Adipocyte (in vitro differentiated cells): ENCODE measurements at regions not wholly inside any gene's neighbourhood (a gene's known extent, or its start where the extent isn't known, plus 50 kb on each side); places are given as distances from the start of the nearest gene placed in this dataset.

Source experiments
- DNase-seq: peaks from one replicate; pipeline ENCODE4 v3.0.0-alpha.2; 2015; ENCODE audit warnings: low read depth
- H3K27me3 ChIP-seq: replicated peaks from 2 replicates; pipeline ENCODE4 v1.7.0; 2013; ENCODE audit warnings: mild to moderate bottlenecking, low read length, moderate library complexity; ENCODE audit not compliant: control insufficient read depth, insufficient read depth
- H3K36me3 ChIP-seq: 2 replicates; pipeline ENCODE4 v1.7.0; 2013; ENCODE audit warnings: low read length, mild to moderate bottlenecking, moderate library complexity; ENCODE audit not compliant: control insufficient read depth, insufficient read depth, severe bottlenecking
- H3K4me1 ChIP-seq: 2 replicates; pipeline ENCODE4 v1.7.0; 2013; ENCODE audit warnings: mild to moderate bottlenecking, low read length, moderate library complexity; ENCODE audit not compliant: control insufficient read depth, insufficient read depth
- H3K4me3 ChIP-seq: 2 replicates; pipeline ENCODE4 v1.7.0; 2013; ENCODE audit warnings: mild to moderate bottlenecking, low read length, moderate library complexity
- H3K9ac ChIP-seq: 2 replicates; pipeline ENCODE4 v1.7.0; 2013; ENCODE audit warnings: mild to moderate bottlenecking, low read length, moderate library complexity
- H3K9me3 ChIP-seq: 2 replicates; pipeline ENCODE4 v1.7.0; 2013; ENCODE audit warnings: mild to moderate bottlenecking, low read length, moderate library complexity; ENCODE audit not compliant: control insufficient read depth

DNA sequence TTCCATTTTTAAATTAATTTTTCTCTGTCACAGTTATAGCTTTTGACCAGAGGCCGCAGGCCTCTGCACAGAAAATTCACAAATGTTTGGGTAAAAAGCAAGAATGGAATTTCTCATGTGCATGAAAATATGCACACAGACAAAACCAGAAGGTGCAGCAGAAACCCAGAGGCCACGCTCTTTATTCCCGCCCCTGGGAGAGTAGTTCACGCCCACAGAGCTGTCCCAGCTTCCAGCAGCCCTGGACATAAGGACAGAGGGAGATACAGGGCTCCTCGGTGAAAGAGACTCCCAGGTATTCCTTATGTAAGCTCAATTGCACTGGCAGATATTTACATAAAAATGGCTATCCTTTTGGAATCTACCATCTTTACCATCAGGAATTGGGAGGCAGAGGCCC lies 245.2 kb upstream of the NFE2L3 start:
- Histone ChIP-seq H3K4me3 (no peak overlapping the region), H3K4me1 (no peaks in the 10 kb centered on the region), H3K9me3 (no peaks in the 10 kb centered on the region), H3K9ac (no peak overlapping the region), H3K27me3 (peaks cover 12% of the 10 kb centered on the region), H3K36me3 (no peaks in the 10 kb centered on the region)
- no peak for DNase-seq

DNA sequence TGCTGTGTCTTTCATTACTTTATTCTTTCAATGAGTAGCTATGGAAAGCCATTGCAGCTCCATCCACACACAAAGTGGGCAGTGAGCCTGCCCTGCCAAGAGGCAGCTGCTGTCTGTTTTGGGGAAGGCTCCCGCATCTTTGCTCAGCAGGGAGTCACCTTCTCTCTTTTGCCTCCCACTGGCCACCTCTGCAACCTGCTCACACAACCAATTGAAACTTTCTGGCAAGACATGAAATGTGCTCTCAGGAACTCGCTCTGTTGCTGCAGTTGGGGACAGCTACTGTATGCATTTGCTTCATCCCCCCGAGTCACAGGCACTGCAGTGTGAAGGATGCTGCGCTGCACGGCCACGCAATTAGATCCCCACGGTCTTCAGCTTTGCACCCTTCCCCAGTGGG lies 244.8 kb upstream of the NFE2L3 start:
- no peaks in the 10 kb centered on the region for H3K9me3 ChIP-seq
- H3K4me3 ChIP-seq: no peak overlapping the region
- DNase-seq: no peak
- peaks cover 12% of the 10 kb centered on the region for H3K27me3 ChIP-seq
- H3K36me3 ChIP-seq: no peaks in the 10 kb centered on the region
- H3K9ac ChIP-seq: no peak overlapping the region
- H3K4me1 ChIP-seq: no peaks in the 10 kb centered on the region

DNA sequence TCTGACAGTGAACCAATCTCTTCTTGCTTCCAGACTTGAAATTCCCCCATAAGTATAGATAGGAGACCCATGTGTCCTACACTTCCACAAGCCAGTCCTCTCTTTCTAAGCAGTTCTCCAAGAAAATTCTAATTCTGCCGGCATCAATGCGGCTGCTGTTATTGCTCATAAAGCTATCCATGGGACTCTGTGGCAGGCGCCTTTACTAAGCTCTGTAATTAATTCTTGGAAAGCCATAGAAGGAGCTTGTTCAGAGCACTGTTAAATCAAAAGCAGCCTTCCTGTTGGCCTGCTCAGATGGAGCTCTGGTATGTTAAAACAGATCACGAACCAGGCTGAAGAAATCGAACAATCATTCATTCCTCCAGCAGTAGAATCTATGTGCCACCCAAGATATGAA lies 244.3 kb upstream of the NFE2L3 start:
- no peaks in the 10 kb centered on the region for H3K4me1 ChIP-seq
- H3K27me3 ChIP-seq: peaks cover 12% of the 10 kb centered on the region
- H3K36me3 ChIP-seq: no peaks in the 10 kb centered on the region
- H3K9ac ChIP-seq: no peak overlapping the region
- H3K4me3 ChIP-seq: no peak overlapping the region
- DNase-seq: no peak
- no peaks in the 10 kb centered on the region for H3K9me3 ChIP-seq

DNA sequence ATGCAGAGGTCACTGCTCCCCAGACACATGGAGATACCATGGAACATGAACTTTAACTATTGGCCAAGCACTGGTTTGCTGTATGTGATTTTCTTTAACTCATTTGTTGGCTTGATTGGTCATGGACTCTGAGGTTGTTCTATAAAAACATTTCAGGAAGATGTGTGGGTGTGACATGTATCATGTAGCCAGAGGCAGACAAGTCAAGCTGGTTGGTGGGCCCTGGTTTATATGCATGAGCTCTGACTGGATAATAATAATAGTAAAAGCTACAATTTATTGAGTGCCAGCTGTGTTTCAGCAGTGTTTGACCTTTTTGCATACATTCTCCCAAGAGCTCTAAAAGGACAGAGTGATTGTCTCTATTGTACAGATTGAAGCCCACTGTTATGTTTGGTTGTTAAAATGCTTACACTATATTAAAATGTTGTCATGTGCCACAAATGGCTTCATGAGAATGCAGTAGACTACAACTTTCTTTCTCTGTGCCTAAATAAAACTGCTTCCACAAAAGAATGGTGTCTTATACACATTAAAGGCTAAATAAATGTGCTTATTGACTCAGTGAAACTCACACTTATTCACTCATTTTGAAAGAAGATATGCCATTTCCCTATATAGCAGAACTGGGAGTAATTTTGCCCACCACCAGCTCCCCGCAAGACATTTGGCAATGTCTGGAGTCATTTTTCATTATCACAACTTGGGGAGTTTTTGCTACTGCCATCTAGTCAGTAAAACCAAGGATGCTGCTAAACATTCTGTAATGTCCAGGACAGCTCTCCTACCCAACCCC lies 243.6 kb upstream of the NFE2L3 start:
- Histone ChIP-seq H3K4me1 (no peaks in the 10 kb centered on the region), H3K9ac (no peak overlapping the region), H3K27me3 (peaks cover 13% of the 10 kb centered on the region), H3K9me3 (no peaks in the 10 kb centered on the region), H3K36me3 (no peaks in the 10 kb centered on the region), H3K4me3 (no peak overlapping the region)
- DNase-seq: no peak

DNA sequence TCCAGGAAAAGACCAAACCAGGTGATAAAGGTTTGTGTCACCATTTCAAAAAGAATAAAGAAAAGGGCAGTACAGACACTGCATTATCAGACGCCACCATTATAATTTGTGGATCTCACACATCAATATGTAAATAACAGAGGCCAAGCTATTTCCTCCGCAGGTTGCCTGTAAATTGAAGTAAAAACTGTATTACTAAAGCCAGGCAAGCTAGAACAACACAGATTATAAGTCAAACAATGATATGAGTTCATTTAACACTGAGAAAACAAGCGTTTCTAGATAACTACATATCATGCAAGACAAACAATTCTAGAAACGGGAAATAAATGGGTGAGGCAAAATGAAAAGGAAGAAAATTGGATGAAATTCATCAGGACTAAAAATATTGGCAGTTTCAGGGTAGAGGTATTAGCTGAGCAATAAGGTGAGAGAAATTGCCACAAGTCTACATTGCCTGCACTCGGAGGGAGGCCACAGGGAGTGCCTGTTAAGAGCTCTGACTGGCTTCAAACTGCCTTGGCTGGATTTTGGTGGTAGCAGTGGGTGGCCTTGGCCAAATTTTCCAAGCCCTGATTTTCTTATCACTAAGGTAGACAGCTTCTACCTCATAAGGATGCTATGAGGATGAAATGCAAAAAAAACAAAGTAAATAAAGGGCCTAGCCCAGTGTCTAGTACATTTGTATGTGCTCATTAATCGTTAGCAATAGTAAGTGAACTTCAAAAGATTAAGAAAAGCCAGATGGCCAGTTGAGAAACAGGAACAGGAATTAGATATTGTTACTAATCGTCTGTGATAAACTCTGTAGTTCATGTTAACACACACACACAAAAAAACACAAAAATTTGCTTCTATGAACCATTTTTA lies 240.0 kb upstream of the NFE2L3 start:
- Histone ChIP-seq H3K4me3 (no peak overlapping the region), H3K27me3 (peaks cover 27% of the 10 kb centered on the region), H3K9ac (no peak overlapping the region), H3K9me3 (no peaks in the 10 kb centered on the region), H3K36me3 (no peaks in the 10 kb centered on the region), H3K4me1 (no peaks in the 10 kb centered on the region)
- no peak for DNase-seq

DNA sequence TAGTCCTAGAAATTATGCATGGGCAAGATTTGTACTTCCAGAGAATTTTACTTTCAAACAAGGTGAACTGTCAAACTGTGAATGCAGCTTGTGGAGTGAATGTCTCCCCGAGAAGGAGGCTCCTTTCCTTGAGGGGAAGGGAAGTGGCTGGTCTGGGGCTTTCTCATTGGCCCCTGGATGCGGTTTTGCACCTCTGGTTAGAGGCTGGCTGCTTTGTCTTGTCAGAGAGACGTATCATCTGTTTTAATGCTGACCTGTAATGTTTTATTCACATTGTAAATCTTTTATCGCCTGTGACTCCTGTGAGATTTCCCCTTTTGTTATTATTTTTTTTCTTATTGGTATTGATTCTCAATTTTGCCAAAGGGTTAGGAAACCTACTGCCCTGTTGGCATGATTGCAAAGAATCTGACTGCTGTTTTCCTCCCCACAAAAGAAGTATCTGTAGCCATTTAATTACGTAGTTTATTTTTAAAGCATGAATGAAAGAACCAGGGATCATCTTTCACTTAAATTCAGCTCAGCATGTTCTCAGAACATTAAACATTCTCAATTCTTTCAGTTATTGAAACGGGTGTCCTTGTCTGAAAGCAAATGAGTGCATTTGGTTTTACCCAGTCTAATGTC lies 238.3 kb upstream of the NFE2L3 start:
- H3K4me3 ChIP-seq: no peak overlapping the region
- no peak overlapping the region for H3K9ac ChIP-seq
- no peak for DNase-seq
- H3K36me3 ChIP-seq: no peaks in the 10 kb centered on the region
- H3K9me3 ChIP-seq: peaks cover 12% of the 10 kb centered on the region
- no peaks in the 10 kb centered on the region for H3K4me1 ChIP-seq
- peaks cover 19% of the 10 kb centered on the region for H3K27me3 ChIP-seq

DNA sequence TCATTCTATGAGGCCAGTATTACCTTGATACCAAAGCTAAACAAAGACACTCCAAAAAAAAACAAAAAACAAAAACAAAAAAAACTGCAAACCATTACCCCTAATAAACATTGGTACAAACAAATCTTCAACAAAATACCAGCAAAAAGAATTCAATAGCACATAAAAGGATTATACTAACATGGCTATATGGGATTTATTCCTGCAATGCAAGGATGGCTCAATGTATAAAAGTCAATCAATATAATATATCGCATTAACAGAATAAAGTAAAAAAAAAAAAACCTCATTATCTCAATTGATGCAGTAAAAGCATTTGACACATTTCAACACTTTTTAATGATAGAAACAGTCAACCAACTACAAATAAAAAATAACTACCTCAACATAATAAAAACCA lies 233.3 kb upstream of the NFE2L3 start:
- no peaks in the 10 kb centered on the region for H3K4me1 ChIP-seq
- no peak overlapping the region for H3K9ac ChIP-seq
- no peak overlapping the region for H3K4me3 ChIP-seq
- DNase-seq: no peak
- peaks cover 15% of the 10 kb centered on the region for H3K27me3 ChIP-seq
- H3K9me3 ChIP-seq: peaks cover 19% of the 10 kb centered on the region
- H3K36me3 ChIP-seq: no peaks in the 10 kb centered on the region

DNA sequence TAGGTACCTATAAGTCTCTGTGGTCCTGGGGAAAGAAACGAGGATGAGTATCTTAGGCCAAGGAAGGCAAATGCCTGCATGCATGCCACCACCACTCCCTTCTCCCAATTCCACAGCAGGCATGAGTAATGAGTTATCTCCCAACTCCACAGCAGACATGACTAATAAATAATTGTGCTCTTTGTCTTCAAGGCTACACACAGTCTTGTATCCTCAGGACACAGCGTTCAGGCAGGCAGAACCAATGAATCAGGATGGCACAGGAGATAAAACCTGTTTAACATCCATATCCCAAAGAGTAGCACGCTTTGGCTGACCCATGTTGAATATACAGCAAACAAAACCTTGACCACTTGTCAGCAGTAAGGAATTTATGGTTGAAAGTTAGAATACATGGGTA lies 229.7 kb upstream of the NFE2L3 start:
- no peak for DNase-seq
- Histone ChIP-seq H3K4me1 (peaks cover 3% of the 10 kb centered on the region), H3K4me3 (no peak overlapping the region)

DNA sequence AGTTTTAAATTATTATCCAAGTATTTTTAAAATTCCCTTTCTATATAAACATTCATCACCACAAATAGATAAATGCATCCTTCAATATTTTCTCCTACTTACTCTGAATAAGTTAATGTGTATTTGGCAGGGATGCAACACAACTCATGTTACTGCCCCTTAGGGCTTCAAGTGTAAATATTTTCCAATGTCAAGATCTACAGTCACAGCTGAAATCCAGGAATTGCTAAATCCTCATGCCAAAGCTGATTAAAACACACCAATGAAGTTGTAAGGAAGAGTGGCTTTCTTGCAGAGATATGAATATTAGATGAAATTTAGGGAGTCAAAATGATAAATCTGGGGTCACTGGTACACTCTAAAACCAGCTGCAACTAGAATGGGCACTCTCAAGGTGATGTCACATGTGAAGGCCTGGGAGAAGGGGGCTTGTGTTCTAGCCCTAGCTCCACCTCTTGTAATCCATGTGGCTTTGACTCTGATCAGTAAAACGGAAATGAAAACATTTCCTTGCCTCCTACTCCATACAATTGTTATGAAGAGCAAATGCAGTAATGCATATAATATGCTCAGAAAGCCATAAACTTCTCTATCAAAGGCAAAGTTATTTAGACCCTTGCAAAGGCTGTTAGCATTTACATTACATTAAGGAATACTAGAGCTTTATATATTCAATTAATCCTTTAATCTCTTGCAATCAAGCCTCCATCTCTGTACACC lies 228.1 kb upstream of the NFE2L3 start:
- H3K4me3 ChIP-seq: no peak overlapping the region
- no peak for DNase-seq
- H3K36me3 ChIP-seq: no peaks in the 10 kb centered on the region
- H3K27me3 ChIP-seq: no peaks in the 10 kb centered on the region
- H3K9ac ChIP-seq: no peak overlapping the region
- peaks cover 3% of the 10 kb centered on the region for H3K4me1 ChIP-seq
- peaks cover 6% of the 10 kb centered on the region for H3K9me3 ChIP-seq

More for the DNA sequence above, 229.7 kb upstream of the NFE2L3 start:
- no peaks in the 10 kb centered on the region for H3K36me3 ChIP-seq
- no peaks in the 10 kb centered on the region for H3K27me3 ChIP-seq
- peaks cover 19% of the 10 kb centered on the region for H3K9me3 ChIP-seq
- H3K9ac ChIP-seq: no peak overlapping the region

DNA sequence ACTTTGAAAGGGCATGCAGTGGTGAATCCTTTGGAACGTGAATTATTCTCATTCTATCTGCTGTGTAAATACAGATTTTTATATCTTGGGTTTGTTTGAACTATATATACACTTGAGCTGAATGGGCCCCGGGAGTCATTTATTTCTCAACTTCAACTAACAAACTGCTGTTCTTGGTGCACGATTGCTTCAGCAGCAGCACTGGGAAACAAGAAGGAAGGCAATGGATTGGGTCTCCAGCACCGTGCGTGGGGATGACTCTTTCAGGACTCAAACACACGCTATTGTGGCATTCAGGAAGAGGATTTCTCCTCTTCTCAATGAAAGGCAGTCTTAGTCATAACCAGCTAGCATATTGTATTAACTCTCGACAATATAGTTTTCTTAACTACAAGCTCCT lies 226.0 kb upstream of the NFE2L3 start:
- no peak overlapping the region for H3K4me3 ChIP-seq
- no peak overlapping the region for H3K9ac ChIP-seq
- no peaks in the 10 kb centered on the region for H3K36me3 ChIP-seq
- H3K27me3 ChIP-seq: no peaks in the 10 kb centered on the region
- DNase-seq: no peak
- H3K9me3 ChIP-seq: no peaks in the 10 kb centered on the region
- H3K4me1 ChIP-seq: peaks cover 3% of the 10 kb centered on the region

DNA sequence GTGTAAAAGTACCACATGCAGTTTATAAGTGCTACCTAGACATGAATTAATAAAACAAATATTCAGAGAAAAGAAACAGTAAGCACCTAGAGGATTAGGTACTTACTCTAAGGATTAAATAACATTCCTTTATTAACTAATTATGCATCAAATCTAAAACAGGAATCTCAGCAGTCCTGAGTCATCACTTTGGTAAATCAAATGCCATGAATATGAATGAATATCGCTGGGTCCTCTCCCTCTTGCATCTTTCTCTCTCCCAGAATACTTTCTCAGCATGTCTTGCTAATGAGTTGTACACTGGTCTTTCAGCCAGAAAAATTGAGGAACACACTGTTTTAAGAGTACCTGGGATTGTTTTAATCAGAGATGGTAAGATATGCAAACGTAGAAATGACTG lies 225.5 kb upstream of the NFE2L3 start:
- Histone ChIP-seq H3K4me1 (peaks cover 3% of the 10 kb centered on the region), H3K9me3 (no peaks in the 10 kb centered on the region), H3K9ac (no peak overlapping the region), H3K27me3 (no peaks in the 10 kb centered on the region), H3K4me3 (no peak overlapping the region), H3K36me3 (no peaks in the 10 kb centered on the region)
- no peak for DNase-seq
